CD4-positive, alpha-beta T cell treated with Interleukin-17A for 1 hour (primary cell): ENCODE measurements at regions not wholly inside any gene's neighbourhood (a gene's known extent, or its start where the extent isn't known, plus 50 kb on each side); places are given as distances from the start of the nearest gene placed in this dataset.
A peak's percentile ranks its signal among the peaks of the same experiment; 100 is the strongest.

Experiments
- DNase-seq: peaks from one replicate; pipeline ENCODE4 v3.0.0-alpha.2; 2020

DNA sequence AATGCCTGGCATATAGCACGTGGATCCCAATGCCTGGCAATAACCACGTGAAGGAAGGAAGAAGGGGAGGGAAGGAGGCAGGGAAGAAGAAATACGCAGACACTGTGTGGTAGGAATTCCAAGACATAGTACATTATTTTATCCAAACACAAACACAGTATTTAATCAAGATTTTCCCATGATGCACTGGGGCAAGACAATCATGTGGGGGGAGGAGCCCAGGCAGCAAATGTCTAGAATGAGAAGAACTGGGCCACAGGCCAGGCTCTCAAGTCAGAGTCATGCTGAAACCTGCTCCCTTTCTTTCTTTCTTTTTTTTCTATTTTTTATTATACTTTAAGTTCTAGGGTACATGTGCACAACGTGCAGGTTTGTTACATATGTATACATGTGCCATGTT is 717.9 kb downstream of the UQCRFS1 start:
- DNase-seq = no peak

DNA sequence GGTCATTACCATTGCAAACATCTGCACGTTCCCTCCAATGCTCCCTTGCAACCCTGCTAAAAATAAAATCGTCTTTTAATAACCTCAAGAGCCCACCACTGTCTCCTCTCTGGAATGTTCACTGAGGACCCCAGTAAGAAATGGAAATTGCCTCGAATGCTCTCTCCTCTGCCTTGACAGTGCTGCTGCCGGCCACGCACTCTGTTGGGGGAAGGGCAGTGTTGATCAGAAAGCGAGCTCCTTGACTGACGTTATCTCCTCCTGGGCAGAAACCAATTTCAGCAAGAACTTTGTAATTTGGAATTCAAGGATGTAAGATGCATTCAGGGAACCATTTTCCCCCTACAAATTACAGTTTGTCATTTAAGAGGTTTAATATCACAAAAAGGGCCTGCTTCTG is 718.5 kb downstream of the UQCRFS1 start:
- DNase-seq = no peak

- no peak for DNase-seq
These were observed 719.1 kb downstream of the UQCRFS1 start for GRCh38 chr19:28493884-28494283.

DNA sequence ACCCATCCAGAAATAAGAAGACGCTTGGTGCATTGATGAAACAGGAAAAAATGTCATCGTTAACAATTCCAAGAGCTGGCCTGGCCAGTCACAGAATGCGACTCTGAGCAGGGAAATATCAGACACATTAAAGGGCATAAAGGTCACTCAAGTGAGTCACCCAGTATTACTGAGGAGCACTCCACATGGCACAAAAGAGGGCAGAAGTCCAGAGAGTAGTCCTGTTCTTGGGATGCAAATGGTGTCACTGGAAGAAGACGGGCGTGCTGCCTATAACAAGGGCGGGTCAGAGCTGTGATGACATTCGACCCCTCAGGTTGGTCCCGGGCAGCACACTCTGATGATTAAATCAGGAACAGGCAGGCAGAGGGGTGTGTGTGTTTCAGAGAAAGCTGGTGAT is 720.3 kb downstream of the UQCRFS1 start:
- no peak for DNase-seq

GRCh38 chr19:28492201-28492600 is 720.8 kb downstream of the UQCRFS1 start:
- DNase-seq = no peak

DNA sequence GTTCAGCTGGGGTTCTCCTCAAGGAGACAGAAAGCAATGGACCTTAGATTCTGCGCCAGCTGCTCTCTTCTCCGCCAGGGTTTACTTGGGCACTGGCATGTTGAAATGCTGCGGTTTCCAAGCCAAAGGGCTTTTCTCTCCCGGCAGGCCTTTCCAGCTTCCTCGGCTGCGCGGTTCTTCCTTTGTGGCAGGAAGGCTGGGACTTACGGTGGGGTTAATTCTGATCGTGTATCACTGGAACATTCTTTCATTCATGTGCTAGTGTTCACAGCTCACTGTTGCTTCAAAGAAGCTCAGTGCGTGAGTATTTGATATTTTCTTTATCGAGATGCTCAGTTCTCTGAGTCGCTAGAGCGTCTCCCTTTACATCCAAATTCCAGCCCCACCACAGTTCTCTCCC is 723.2 kb downstream of the UQCRFS1 start:
- no peak for DNase-seq

DNA sequence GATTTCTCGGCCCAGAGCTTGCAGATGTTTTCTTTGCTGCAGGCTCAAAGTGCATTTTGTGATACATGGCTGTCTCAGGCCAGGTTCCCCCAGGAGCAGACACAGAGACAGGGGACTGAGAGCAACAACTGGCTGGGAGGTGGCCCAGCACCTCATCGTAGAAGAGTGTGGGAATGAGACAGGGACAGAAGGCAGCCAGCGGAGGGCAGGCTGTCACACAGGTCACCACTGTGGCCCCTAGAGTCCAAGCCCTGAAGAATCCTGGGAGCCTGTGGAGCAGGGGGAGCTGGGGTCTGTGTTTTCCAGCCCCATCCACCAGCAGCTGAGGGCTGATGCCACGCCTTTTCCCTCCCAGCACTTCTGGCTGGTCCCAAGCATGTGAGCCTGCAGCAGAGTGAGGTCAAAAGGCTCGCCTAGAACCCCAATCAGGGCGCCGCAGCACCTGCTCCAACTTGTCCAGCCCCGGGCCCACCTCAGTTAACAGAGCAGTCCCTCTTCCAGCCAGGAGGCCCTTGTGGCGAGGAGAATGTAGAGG is 723.8 kb downstream of the UQCRFS1 start:
- DNase-seq = no peak

DNA sequence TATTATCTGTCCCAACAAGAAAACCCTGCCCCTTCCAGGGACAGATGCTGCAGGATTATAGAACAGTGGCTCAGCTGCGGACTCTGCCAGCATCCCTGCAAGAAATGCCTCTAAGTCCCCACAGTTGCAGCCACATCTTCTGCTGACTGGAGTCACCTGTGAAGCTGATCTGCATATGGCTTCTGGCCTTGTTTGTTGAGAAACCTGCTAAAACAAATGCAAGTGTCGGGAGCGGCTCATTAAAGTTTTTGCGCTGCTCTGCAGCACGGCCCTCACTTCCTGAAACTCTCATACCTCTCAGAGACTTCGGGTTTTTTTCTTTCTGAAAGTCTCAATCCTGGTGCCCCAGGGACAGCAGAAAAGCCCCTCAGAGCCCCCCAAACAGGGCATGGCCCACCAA is 725.0 kb downstream of the UQCRFS1 start:
- DNase-seq = no peak

GRCh38 chr19:28486926-28487325 is 726.0 kb downstream of the UQCRFS1 start:
- DNase-seq = no peak

DNA sequence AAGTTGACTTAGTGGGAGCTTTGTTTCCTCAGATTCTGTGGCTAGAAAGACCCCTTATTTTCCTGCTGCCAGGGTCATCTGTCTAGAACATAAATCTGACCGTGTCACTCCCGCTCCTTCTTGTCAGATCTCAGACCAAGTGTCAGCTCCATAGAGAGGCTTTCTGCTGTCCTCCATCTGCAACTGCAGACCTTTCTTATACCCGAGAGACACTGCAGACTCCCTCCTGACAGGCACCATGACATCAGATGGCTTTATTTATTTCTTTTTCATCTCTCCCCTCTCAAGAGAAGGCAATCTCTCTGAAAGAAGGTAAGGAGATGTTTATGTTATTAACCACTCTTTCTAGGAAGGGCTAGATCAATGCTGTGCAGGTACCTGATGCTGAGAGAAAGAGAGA is 726.5 kb downstream of the UQCRFS1 start:
- DNase-seq = no peak

- no peak for DNase-seq
These were observed 727.7 kb downstream of the UQCRFS1 start for GRCh38 chr19:28485292-28485691.

DNA sequence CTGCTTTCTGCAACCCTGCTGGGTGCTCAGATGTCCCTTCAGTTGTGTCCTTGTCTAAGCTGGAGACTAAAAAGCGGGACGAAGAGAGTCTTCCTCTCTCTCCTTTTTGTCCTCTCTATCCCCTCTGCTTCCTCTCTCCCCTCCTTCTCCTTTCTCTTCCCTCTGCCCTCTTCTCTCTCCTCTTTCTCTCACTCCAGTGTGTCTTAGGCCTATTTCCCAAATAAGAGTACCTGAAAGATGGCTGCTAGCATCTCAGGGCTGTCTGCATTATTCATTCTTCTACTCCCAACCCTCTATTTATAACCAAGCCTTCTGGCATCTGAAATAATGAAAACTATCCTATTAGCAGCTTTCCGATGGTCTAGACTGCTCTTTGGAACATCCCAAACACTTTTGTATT is 729.8 kb downstream of the UQCRFS1 start:
- DNase-seq = no peak

GRCh38 chr19:28482221-28482620 is 730.7 kb downstream of the UQCRFS1 start:
- DNase-seq = no peak

- DNase-seq = no peak
These were observed 731.3 kb downstream of the UQCRFS1 start for GRCh38 chr19:28481674-28482073.

DNA sequence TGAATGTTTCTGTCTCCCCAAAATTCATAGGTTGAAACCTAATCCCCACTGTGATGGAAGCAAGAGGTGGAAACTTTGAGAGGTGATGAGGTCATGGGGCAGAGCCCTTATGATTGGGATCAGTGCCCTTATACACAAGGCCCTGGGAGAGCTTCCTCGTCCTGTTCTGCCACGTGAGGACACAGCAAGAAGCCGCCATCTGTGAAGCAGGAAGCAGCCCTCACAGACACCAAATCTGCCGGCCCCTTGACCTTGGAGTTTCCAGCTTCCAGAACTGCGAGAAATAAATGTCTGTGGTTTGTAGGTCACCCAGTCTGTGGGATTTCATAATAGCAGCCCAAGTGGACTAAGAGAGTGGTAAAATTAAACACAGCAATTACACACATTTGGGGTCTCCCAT is 737.4 kb downstream of the UQCRFS1 start:
- no peak for DNase-seq

DNA sequence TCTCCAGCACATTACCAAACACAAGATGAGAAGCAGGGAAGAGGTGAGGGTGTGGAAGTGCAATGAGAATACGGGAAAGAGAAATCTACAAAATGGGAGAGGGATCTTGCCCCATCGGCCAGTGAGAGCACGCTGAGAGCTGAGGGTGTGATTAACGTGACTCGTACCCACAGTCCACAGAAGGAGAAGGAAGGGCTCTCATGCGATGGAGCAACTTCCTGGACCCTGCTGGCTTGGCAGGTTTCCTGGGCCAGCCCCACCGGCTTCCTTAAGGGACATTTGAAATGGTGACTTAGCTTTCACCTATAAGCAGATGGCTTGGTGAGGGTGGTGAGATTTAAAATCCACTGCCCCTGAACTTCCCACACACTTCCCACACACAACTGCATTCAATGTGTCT is 740.1 kb downstream of the UQCRFS1 start:
- no peak for DNase-seq

DNA sequence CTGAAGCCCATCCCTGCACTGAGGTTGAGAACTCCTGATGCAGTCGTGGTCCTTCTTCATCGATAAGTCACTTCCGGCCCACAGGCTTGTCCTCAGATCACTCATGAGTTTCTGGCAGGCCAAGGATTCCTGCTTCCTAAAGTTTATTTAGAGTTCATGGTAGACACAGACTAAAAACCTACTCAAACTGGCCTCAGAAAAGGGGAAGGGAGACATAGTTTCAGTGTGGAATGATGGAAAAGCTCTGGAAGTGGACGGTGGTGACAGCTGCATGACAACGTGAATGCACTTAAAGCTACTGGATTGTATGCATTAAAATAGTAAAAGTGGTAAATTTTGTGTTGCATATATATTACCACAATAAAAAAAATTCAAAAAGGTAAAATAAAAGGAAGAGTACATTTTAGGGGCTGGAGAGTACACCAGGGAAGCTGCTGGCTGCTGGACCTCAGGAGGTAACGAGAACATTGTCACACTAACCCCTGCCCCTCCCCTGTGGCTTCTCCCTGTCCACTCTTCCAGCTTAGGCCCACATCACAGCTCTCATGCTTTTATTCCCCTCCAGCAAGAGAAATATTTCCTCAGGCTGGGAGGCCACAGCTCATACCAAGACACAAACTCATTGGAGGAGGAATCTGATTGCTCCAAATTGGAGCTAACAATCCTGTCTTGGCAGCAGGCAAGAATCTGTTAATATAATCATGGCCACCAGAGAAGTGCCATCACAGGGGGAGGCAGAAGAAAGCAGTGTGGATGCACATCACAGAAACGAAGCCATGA is 741.0 kb downstream of the UQCRFS1 start:
- DNase-seq = no peak

- no peak for DNase-seq
These were observed 743.4 kb downstream of the UQCRFS1 start for GRCh38 chr19:28469544-28469943.

DNA sequence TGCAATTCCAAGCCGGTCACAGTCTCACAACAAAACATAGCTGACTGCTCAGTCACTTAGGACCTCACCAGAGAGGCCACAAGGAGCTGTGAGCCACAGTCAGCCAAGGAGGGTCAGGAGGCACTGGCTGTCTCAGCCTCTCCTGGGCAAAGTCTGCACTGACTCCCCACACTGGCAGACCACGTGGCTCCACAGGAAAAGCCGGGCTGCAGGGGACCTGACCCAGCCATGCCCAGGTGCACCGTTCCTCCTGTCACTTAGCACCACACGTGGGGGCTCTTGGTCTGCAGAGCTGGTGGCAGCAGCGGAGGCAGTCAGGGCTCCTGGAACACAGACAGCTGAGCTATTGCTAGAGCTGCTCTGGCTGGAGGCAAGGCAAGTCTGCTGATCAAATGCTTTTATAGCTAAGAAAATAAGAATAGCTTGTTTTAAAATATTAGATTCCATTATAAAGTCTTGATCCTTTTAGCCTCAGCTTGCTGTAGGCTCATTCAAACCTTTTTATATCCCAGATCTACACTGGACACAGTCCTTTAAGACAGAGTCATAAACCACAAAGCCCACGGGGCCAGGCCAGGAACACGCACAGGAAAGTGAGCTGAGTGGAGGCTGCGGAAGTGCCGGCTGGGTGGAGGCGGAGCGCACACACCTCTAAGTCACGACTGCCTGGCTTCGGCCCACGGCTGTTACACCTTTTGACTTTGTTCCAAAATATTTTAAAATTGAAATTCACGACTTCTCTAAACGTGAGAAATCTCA is 744.1 kb downstream of the UQCRFS1 start:
- no peak for DNase-seq

GRCh38 chr19:28466107-28467045 is 746.6 kb downstream of the UQCRFS1 start:
- peak; percentile 42 for DNase-seq

DNA sequence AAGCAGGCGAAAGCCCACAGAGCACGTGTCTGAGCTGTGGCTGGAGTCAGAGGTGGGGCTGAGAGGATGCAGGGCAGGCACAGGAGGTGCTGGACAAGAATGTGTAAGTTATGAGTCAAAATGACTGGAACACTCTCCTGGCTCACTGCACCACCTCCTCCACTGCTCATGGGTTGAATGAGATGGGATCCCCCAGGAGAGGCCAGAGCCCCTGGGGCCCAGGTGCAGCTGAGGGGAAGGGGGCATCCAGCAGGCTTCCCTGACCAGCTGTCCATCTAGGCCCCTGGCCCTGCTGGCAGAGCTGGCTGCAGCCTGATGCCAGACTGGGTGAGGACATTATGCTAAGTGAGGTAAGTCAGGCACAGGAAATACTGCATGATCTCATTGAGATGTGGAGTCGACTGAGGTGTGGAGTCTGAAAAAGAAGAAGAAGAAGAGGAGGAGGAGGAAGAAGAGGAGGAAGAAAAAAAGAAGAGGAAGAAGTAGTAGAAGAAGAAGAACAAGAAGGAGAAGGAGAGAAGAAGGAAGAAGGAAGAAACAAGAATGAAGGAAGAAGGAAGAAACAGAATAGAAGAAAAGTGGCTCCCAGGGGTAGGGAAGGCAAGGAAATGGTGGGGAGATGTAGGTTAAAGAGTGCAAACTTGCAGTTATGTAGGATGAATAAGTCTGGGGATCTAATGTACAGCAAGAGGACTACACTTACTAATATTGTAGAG is 747.4 kb downstream of the UQCRFS1 start:
- DNase-seq = no peak

DNA sequence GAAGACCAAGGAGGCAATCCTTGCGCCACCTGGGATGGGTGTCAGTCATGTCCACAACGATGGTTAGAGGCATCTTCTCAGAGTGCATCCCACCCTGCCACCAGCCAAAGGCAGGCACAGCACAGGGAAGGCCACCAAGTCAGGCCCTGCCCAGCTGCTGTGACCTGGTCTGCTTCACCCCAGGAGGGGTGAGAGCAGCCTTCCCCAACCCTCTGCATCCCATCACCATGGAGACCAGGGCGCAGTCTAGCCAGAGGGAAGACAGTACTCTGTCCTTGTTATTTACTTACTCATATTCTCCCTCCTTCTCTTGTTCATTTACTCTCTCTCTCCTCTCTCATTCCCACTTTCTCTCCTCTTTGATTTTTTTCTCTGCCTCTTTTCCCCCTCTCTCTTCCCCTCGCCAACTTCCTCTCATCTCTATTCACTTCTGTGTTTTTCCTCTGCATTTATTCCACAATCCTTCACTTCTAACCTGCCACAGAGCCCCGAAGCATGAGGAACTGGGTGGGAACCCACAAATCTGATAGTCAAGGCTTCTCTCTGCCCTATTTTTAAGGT is 749.4 kb downstream of the UQCRFS1 start:
- DNase-seq = no peak
